HCT116 (cell line): ENCODE measurements at regions not wholly inside any gene's neighbourhood (a gene's known extent, or its start where the extent isn't known, plus 50 kb on each side); places are given as distances from the start of the nearest gene placed in this dataset.

ENCODE experiments used
- ATAC-seq: fragments of 200-7000 bp; cut with Tn5 transposase; 2 replicates; pipeline ENCODE4 v1.9.1; 2020; ENCODE audit warnings: mild to moderate bottlenecking, moderate library complexity
- BruUV-seq: library from RNA; stranded (reverse); fragments of 400-500 nt; replicated peaks from 2 replicates; lab custom pipeline; 2021; lab: Mats Ljungman, UMichigan
- CTCF ChIA-PET: fragments of 300-600 bp; sonication (Branson Sonifier 250); formaldehyde crosslinking; loops from one replicate; lab custom pipeline; 2021; ENCODE audit warnings: antibody characterized with exemption; lab: Charles Lee
- POLR2A ChIA-PET: fragments of 300-600, 350-600 bp; sonication (Branson Sonifier 250); formaldehyde crosslinking; loops from one replicate; lab custom pipeline; 2021; ENCODE audit warnings: antibody characterized with exemption; lab: Charles Lee
- RAD21 ChIA-PET, 2 experiments: fragments of 300-600 bp; sonication (Branson Sonifier 250); formaldehyde crosslinking; loops; one replicate each; lab custom pipeline; 2023; ENCODE audit warnings: low total read pairs in 2 of 2; ENCODE audit not compliant: uncharacterized antibody in 2 of 2, unreplicated experiment in 2 of 2, low non-redundant PET in 1 of 2; lab: Charles Lee
- DNase-seq: peaks from one replicate; pipeline ENCODE4 v3.0.0-alpha.2; 2010; ENCODE audit warnings: low read depth, low spot score
- H2AFZ ChIP-seq: fragments of 200-600 bp; shearing (Covaris generic), sonication (generic); 2 replicates; pipeline ENCODE4 v1.6.1; 2017; ENCODE audit warnings: low read depth, mixed run types, mixed read lengths, antibody characterized with exemption, low read length; ENCODE audit not compliant: poor library complexity, severe bottlenecking
- H3K27ac ChIP-seq: 2 replicates; pipeline ENCODE4 v1.5.1; 2012; ENCODE audit warnings: low read depth, low read length
- H3K27me3 ChIP-seq: fragments of 200-600 bp; sonication (generic); 2 replicates; pipeline ENCODE4 v1.6.1; 2016; ENCODE audit warnings: mixed run types, low read length, mixed read lengths; ENCODE audit not compliant: insufficient read depth
- H3K36me3 ChIP-seq, 2 experiments: fragments of 200-500 bp in 1 of 2; fragments of 200-600 bp in 1 of 2; sonication (Bioruptor generic) in 1 of 2; sonication (generic) in 1 of 2; 2 replicates each; pipeline versions ENCODE4 v1.5.1 to v1.6.1; 2014 to 2016; ENCODE audit warnings: low read length in 2 of 2, inconsistent platforms in 1 of 2, mixed read lengths in 1 of 2, mixed run types in 1 of 2; ENCODE audit not compliant: insufficient read depth in 2 of 2, control insufficient read depth in 1 of 2
- H3K4me1 ChIP-seq, 2 experiments: fragments of 200-600 bp in 1 of 2; sonication (generic) in 1 of 2; 2 replicates each; pipeline versions ENCODE4 v1.5.1 to v1.6.1; 2012 to 2017; ENCODE audit warnings: low read length in 2 of 2, inconsistent platforms in 1 of 2, mild to moderate bottlenecking in 1 of 2, mixed read lengths in 1 of 2, mixed run types in 1 of 2, moderate library complexity in 1 of 2; ENCODE audit not compliant: insufficient read depth in 2 of 2, control insufficient read depth in 1 of 2
- H3K4me2 ChIP-seq: fragments of 200-600 bp; sonication (generic); 2 replicates; pipeline ENCODE4 v1.6.1; 2017; ENCODE audit warnings: mixed run types, low read length, mixed read lengths
- H3K4me3 ChIP-seq, 2 experiments: fragments of 200-600 bp in 1 of 2; sonication (generic) in 1 of 2; replicated peaks in 1 of 2; 2 replicates each; pipeline ENCODE4 v1.5.1; 2011 to 2016; ENCODE audit warnings: low read length in 2 of 2, control low read depth in 1 of 2, low read depth in 1 of 2, mild to moderate bottlenecking in 1 of 2, mixed read lengths in 1 of 2, mixed run types in 1 of 2
- H3K79me2 ChIP-seq: fragments of 200-600 bp; sonication (generic); 2 replicates; pipeline ENCODE4 v1.6.1; 2017; ENCODE audit warnings: mild to moderate bottlenecking, mixed run types, low read length, moderate library complexity, mixed read lengths; ENCODE audit not compliant: insufficient read depth
- H3K9ac ChIP-seq: fragments of 200-600 bp; sonication (generic); 2 replicates; pipeline ENCODE4 v1.6.1; 2016; ENCODE audit warnings: low read length, mixed read lengths
- H3K9me2 ChIP-seq: fragments of 200-600 bp; sonication (generic), shearing (Covaris generic); 2 replicates; pipeline ENCODE4 v1.6.1; 2017; ENCODE audit warnings: mixed run types, mild to moderate bottlenecking, moderate library complexity; ENCODE audit not compliant: insufficient read depth
- H3K9me3 ChIP-seq, 2 experiments: fragments of 200-500 bp in 1 of 2; fragments of 200-600 bp in 1 of 2; sonication (Bioruptor generic) in 1 of 2; sonication (generic) in 1 of 2; 2 replicates each; pipeline ENCODE4 v1.6.1; 2014 to 2017; ENCODE audit warnings: low read length in 2 of 2, mixed read lengths in 2 of 2, inconsistent platforms in 1 of 2, low read depth in 1 of 2, mild to moderate bottlenecking in 1 of 2, mixed run types in 1 of 2, moderate library complexity in 1 of 2; ENCODE audit not compliant: control insufficient read depth in 1 of 2, insufficient read depth in 1 of 2
- H4K20me1 ChIP-seq: fragments of 200-600 bp; sonication (generic), shearing (Covaris generic); 2 replicates; pipeline ENCODE4 v1.6.1; 2017; ENCODE audit warnings: mixed run types, mild to moderate bottlenecking, moderate library complexity; ENCODE audit not compliant: insufficient read depth
- EGR1 ChIP-seq: IDR thresholded peaks from 2 replicates; pipeline ENCODE4 v1.6.1; 2012; ENCODE audit warnings: low read depth
- ELF1 ChIP-seq: IDR thresholded peaks from 2 replicates; pipeline ENCODE4 v1.6.1; 2012; ENCODE audit warnings: low read depth, borderline replicate concordance
- EZH2 ChIP-seq: fragments of 200-600 bp; sonication (generic); IDR thresholded peaks from 2 replicates; pipeline ENCODE4 v1.6.1; 2017; ENCODE audit warnings: antibody characterized with exemption, mixed run types
- JUND ChIP-seq: IDR thresholded peaks from 2 replicates; pipeline ENCODE4 v1.6.1; 2012
- MAX ChIP-seq: IDR thresholded peaks from 2 replicates; pipeline ENCODE4 v1.6.1; 2012
- POLR2A ChIP-seq: IDR thresholded peaks from 2 replicates; pipeline ENCODE4 v1.7.0; 2011; ENCODE audit warnings: borderline replicate concordance; ENCODE audit not compliant: insufficient read depth, insufficient read length; ENCODE audit errors: extremely low read depth
- POLR2AphosphoS5 ChIP-seq: IDR thresholded peaks from 2 replicates; pipeline ENCODE4 v1.6.1; 2011; ENCODE audit warnings: mild to moderate bottlenecking, low read depth, low read length, moderate library complexity
- RAD21 ChIP-seq: IDR thresholded peaks from 2 replicates; pipeline ENCODE4 v1.6.1; 2012; ENCODE audit warnings: low read depth, mild to moderate bottlenecking
- SIN3A ChIP-seq: IDR thresholded peaks from 2 replicates; pipeline ENCODE4 v1.6.1; 2012; ENCODE audit warnings: low read depth
- SP1 ChIP-seq: IDR thresholded peaks from 2 replicates; pipeline ENCODE4 v1.6.1; 2012; ENCODE audit warnings: low read depth
- TCF7L2 ChIP-seq: IDR thresholded peaks from 2 replicates; pipeline ENCODE4 v1.7.0; 2011; ENCODE audit warnings: borderline replicate concordance, inconsistent platforms; ENCODE audit not compliant: insufficient read depth, insufficient read length; ENCODE audit errors: extremely low read depth
- YY1 ChIP-seq: IDR thresholded peaks from 2 replicates; pipeline ENCODE4 v1.6.1; 2011; ENCODE audit warnings: low read length, low read depth, moderate library complexity, mild to moderate bottlenecking; ENCODE audit not compliant: insufficient replicate concordance; ENCODE audit errors: extremely low read depth
- intact Hi-C: fragments of 100-400 bp; cut with micrococcal nuclease; formaldehyde crosslinking; loops from 2 replicates; pipeline ENCODE4 v1.10.0; 2022

- Histone ChIP-seq H3K9me2 (no peaks in the 10 kb centered on the region), H3K27ac (no peak overlapping the region), H3K9me3 (peaks cover 12 to 17% of the 10 kb centered on the region in 2 experiments; a peak in 2 of 4 replicates), H3K79me2 (no peaks in the 10 kb centered on the region), H3K36me3 (no peaks in the 10 kb centered on the region), H3K9ac (no peak overlapping the region), H3K4me2 (no peak overlapping the region), H3K4me3 (no peak overlapping the region), H3K27me3 (no peaks in the 10 kb centered on the region), H4K20me1 (no peaks in the 10 kb centered on the region), H3K4me1 (no peaks in the 10 kb centered on the region), H2AFZ (no peak overlapping the region)
- ATAC-seq (no peak), DNase-seq (no peak)
- POLR2A ChIA-PET, result no interaction called here
- intact Hi-C loops, result no loop called here
- CTCF ChIA-PET, result no interaction called here
- BruUV-seq, result no TSS peak
- RAD21 ChIA-PET, result no interaction called here
- TF ChIP-seq POLR2AphosphoS5 (no peak), EZH2 (no peak), ELF1 (no peak), POLR2A (no peak), RAD21 (no peak), JUND (no peak), YY1 (no peak), TCF7L2 (no peak), SP1 (no peak), SIN3A (no peak)
Measured at GRCh38 chr9:11038366-11038765, 425.6 kb upstream of the PTPRD start.

- H3K9me3 ChIP-seq, result peaks cover 10 to 17% of the 10 kb centered on the region in 2 experiments; a peak in 2 of 4 replicates
- no peak overlapping the region for H3K27ac ChIP-seq
- ChIA-PET RAD21 (no interaction called here), CTCF (no interaction called here), POLR2A (no interaction called here)
- no peak overlapping the region for H2AFZ ChIP-seq
- BruUV-seq, result no TSS peak
- H3K4me1 ChIP-seq, result no peaks in the 10 kb centered on the region
- no peak overlapping the region for H3K4me3 ChIP-seq
- no peak overlapping the region for H3K9ac ChIP-seq
- TF ChIP-seq MAX (no peak), EGR1 (no peak)
- no peaks in the 10 kb centered on the region for H3K36me3 ChIP-seq
- no peaks in the 10 kb centered on the region for H4K20me1 ChIP-seq
- no peak for DNase-seq
- intact Hi-C loops, result no loop called here
- H3K9me2 ChIP-seq, result no peaks in the 10 kb centered on the region
- no peak overlapping the region for H3K4me2 ChIP-seq
- ATAC-seq, result no peak
- H3K79me2 ChIP-seq, result no peaks in the 10 kb centered on the region
- no peaks in the 10 kb centered on the region for H3K27me3 ChIP-seq
Measured at GRCh38 chr9:11039006-11039405, 426.2 kb upstream of the PTPRD start.
